HepG2 (cell line): ENCODE measurements at regions not wholly inside any gene's neighbourhood (a gene's known extent, or its start where the extent isn't known, plus 50 kb on each side); places are given as distances from the start of the nearest gene placed in this dataset.
"Not testable (repeated sequence)": the region's sequence is repeated elsewhere in the genome, so short reads cannot be mapped to it uniquely, and the experiment has no call there.

Experiments
- ATAC-seq: fragments of 200-7000 bp; cut with Tn5 transposase; 3 replicates; pipeline ENCODE4 v1.9.1; 2020; ENCODE audit warnings: mild to moderate bottlenecking, moderate library complexity
- BruUV-seq: library from RNA; stranded (reverse); fragments of 400-500 nt; replicated peaks from 2 replicates; lab custom pipeline; 2021; lab: Mats Ljungman, UMichigan
- CTCF ChIA-PET: fragments of 300-600 bp; formaldehyde crosslinking; extraction: SDS; loops from one replicate; lab custom pipeline; 2021; ENCODE audit warnings: low total read pairs, inconsistent platforms, low intra/inter-chr PET ratio; lab: Yijun Ruan, JAX
- POLR2A ChIA-PET: fragments of 350-600 bp; sonication (Branson Sonifier 250); formaldehyde crosslinking; loops from one replicate; lab custom pipeline; 2020; ENCODE audit warnings: antibody characterized with exemption, inconsistent platforms; lab: Yijun Ruan, JAX
- DNase-seq: peaks from one replicate; pipeline ENCODE4 v3.0.0-alpha.2; 2015; ENCODE audit warnings: low spot score
- FAIRE-seq: peaks from 3 replicates; lab custom pipeline; 2011; peaks lifted over from hg19 to GRCh38; lab: Jason Lieb, UNC
- H2AFZ ChIP-seq: one replicate; pipeline ENCODE4 v1.6.1; 2011; ENCODE audit warnings: low read length, inconsistent platforms
- H3K27ac ChIP-seq: fragments of 300-600 bp; 3 replicates; pipeline ENCODE4 v1.8.0; 2011; ENCODE audit warnings: mixed run types, mild to moderate bottlenecking, mixed read lengths, low read length, inconsistent platforms; ENCODE audit not compliant: insufficient read depth; ENCODE audit errors: extremely low read length
- H3K27me3 ChIP-seq, 2 experiments: fragments of 200-600 bp in 1 of 2; 2 replicates in 1 of 2; 3 replicates in 1 of 2; pipeline versions ENCODE4 v1.6.0 to v1.8.0; 2011; ENCODE audit warnings: low read length in 2 of 2, mild to moderate bottlenecking in 2 of 2, moderate library complexity in 2 of 2, inconsistent platforms in 1 of 2; ENCODE audit not compliant: insufficient read depth in 2 of 2, control insufficient read depth in 1 of 2
- H3K36me3 ChIP-seq, 2 experiments: fragments of 200-600 bp in 1 of 2; replicated peaks in 1 of 2; 2 replicates in 1 of 2; 3 replicates in 1 of 2; pipeline versions ENCODE4 v1.5.1 to v1.8.0; 2011; ENCODE audit warnings: low read length in 2 of 2, inconsistent platforms in 1 of 2; ENCODE audit not compliant: insufficient read depth in 2 of 2, control insufficient read depth in 1 of 2
- H3K4me1 ChIP-seq: 2 replicates; pipeline ENCODE4 v1.5.1; 2012; ENCODE audit warnings: low read length, inconsistent platforms; ENCODE audit not compliant: insufficient read depth
- H3K4me2 ChIP-seq: 2 replicates; pipeline ENCODE4 v1.6.0; 2011; ENCODE audit warnings: low read depth, low read length, inconsistent platforms
- H3K4me3 ChIP-seq, 3 experiments: fragments of 200-600 bp in 1 of 3; sonication (generic), shearing (Covaris generic) in 1 of 3; replicated peaks in 1 of 3; 2 replicates each; pipeline ENCODE4 v1.5.1; 2011 to 2016; ENCODE audit warnings: low read length in 3 of 3, inconsistent platforms in 2 of 3, low read depth in 2 of 3, mild to moderate bottlenecking in 2 of 3, control low read depth in 1 of 3, mixed read lengths in 1 of 3; ENCODE audit not compliant: insufficient read depth in 1 of 3
- H3K79me2 ChIP-seq: one replicate; pipeline ENCODE4 v1.6.1; 2011; ENCODE audit warnings: low read length, inconsistent platforms; ENCODE audit not compliant: insufficient read depth
- H3K9ac ChIP-seq: 2 replicates; pipeline ENCODE4 v1.6.0; 2011; ENCODE audit warnings: mild to moderate bottlenecking, low read depth, low read length, inconsistent platforms; ENCODE audit not compliant: insufficient read depth
- H3K9me3 ChIP-seq: 2 replicates; pipeline ENCODE4 v1.5.1; 2012; ENCODE audit warnings: mild to moderate bottlenecking, low read length
- H4K20me1 ChIP-seq: 2 replicates; pipeline ENCODE4 v1.6.0; 2011; ENCODE audit warnings: inconsistent platforms, mild to moderate bottlenecking, low read length, moderate library complexity; ENCODE audit not compliant: insufficient read depth
- STAG1 ChIP-seq: sonication (generic); formaldehyde crosslinking; IDR thresholded peaks from 2 replicates; pipeline ENCODE4 v1.4.0; 2020; ENCODE audit warnings: missing genetic modification reagents
- WGBS: methylation state at CpG from one replicate; pipeline ENCODE4 v1.1.6; 2017; ENCODE audit warnings: low lambda C conversion rate; 5-methylcytosine and 5-hydroxymethylcytosine counted together
- in situ Hi-C: cut with HindIII; loops from 2 replicates; pipeline ENCODE4 v1.10.0; 2017; ENCODE audit warnings: low pct_unique_long_range_greater_than_20kb; ENCODE audit not compliant: extremely low pct_ligation_motif_present
- intact Hi-C: fragments of 100-400 bp; cut with micrococcal nuclease; formaldehyde crosslinking; loops from one replicate; pipeline ENCODE4 v1.10.0; 2022; ENCODE audit not compliant: unreplicated experiment

DNA sequence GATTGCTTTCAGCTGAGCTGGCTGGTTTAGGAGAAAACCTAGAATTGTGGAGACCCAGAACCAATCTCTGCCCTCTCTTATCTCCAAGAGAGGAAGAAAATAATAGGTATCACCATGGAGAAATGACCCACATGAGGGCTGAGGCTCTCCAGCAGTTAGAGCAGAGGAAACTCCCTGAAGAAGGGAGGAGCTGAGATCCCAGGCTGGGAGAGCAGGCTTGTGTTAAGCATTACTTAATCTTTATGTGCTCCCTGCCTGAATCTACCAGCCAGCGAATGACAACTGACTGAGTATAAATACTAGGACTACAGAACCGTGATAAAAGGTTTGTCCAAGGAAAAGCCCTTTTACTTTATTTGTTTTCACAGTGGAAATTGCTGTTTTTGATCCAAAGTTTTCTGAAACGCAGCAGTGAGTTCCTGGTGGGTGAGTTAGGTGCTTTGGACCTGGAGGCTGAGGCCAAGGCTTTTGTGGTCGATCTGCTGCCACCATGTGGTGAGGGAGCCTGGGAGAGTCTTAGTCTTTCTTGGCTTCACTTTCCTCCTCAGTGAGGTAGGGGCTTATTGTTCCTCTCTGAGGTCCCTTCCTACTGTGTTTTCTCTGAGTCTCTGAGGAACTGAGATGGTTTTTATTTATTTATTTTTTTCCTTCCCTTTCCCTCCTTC, 219.5 kb upstream of the NOTCH2NLA start:
- ATAC-seq, H2AFZ ChIP-seq, intact Hi-C loops, H3K4me2 ChIP-seq, H3K4me3 ChIP-seq, CTCF ChIA-PET, H3K36me3 ChIP-seq, H3K27ac ChIP-seq, DNase-seq: not testable (repeated sequence)
- 0% methylated on average over 1 of the region's 4 CpGs for WGBS
- TF ChIP-seq STAG1, result peak; percentile 53
- TF ChIP-seq, all 625 proteins: peak for 1; not testable (repeated sequence) for 624
- H4K20me1 ChIP-seq, H3K9me3 ChIP-seq, H3K27me3 ChIP-seq, H3K9ac ChIP-seq, POLR2A ChIA-PET, FAIRE-seq, H3K79me2 ChIP-seq, BruUV-seq, in situ Hi-C loops, H3K4me1 ChIP-seq: not testable (repeated sequence)

DNA sequence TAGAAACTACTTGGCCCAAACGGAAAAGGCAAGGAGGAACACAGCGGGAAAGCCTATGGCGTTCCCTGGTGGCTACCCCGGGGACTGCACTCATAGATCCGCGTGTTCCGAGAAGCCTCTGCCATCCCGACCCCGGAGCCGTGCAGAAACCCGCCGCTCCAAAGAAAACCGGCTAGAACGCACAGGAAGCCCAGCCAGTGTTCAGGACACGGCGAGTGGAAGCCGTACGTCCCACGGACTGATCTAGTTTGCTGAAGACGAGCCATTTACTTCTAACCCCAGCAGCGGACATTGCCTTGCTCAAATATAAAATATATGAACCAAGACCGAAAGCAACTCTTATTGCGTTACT, 215.0 kb upstream of the NOTCH2NLA start:
- H3K4me1 ChIP-seq, H3K9ac ChIP-seq, H3K9me3 ChIP-seq, in situ Hi-C loops, H3K79me2 ChIP-seq, FAIRE-seq, ATAC-seq, CTCF ChIA-PET, DNase-seq, intact Hi-C loops, H3K27ac ChIP-seq, H4K20me1 ChIP-seq, H3K36me3 ChIP-seq, H3K4me3 ChIP-seq, POLR2A ChIA-PET, H3K27me3 ChIP-seq, H2AFZ ChIP-seq, BruUV-seq, H3K4me2 ChIP-seq: not testable (repeated sequence)
- WGBS, result 54% methylated on average over 14 of the region's 23 CpGs

DNA sequence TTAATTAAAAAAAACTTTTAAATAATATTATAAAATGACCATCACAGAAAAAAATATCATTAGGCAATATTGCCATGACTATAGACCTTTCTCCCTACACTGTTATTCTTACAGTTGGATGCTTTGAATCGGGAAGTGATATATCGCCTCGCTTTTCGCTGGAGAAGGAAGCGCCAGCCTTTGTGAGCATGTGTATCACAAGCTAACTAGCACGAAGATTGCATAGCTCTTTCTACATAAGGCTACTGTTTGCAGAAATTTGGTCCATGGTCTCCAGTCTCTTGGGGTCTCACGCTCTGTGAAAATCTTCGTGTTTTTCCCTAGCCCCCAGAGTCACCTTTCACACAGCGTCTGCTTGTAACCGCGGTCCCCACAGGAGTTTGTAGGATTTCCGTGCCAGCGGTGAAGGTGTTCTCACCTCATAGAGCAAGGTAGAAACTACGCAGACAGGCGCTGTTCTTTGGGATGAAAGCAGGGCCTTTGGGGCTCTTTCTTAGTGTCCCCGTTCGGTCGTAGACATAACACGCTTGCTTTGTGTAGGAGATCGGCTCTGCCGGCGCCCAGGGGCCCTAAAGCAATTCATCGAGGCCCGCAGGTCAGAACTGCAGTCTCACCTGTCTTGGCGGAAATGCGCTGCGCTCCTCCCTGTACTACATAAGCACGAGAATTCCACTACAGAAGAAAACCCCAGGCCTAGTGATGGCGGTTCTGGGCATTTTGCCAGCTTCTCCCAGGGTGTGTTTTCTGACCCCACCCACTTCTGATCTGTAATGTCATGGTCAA, 214.5 kb upstream of the NOTCH2NLA start:
- H3K9ac ChIP-seq, ATAC-seq, H3K79me2 ChIP-seq, H3K27me3 ChIP-seq, BruUV-seq, H3K9me3 ChIP-seq, H3K4me3 ChIP-seq, H3K4me1 ChIP-seq, H2AFZ ChIP-seq, FAIRE-seq, POLR2A ChIA-PET, H4K20me1 ChIP-seq, intact Hi-C loops, H3K4me2 ChIP-seq, H3K27ac ChIP-seq, CTCF ChIA-PET, H3K36me3 ChIP-seq, DNase-seq, in situ Hi-C loops: not testable (repeated sequence)
- WGBS, result 80% methylated on average over 13 of the region's 29 CpGs

DNA sequence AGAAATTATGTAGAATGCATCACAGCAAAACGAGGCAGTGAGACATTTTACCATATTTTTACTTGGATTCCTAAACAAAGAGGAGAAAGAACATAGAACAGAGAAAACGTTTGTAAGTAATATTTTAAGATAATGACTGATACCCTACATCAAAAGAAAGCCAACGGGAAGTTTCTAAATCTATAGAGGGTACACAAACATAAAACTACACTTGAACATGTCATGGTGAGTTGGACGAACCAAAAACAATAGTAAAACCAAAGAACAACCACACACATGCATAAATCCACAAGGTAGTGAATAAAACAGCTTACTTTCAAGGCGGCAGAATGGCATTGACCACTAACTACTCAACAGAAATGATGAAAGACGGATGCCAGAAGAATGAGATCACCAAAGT, 209.7 kb upstream of the NOTCH2NLA start:
- H3K4me2 ChIP-seq, H3K9ac ChIP-seq, H3K36me3 ChIP-seq, H3K27me3 ChIP-seq, H4K20me1 ChIP-seq, H3K4me3 ChIP-seq, H3K27ac ChIP-seq, H3K79me2 ChIP-seq, FAIRE-seq, ATAC-seq, intact Hi-C loops, in situ Hi-C loops, H3K9me3 ChIP-seq, BruUV-seq, POLR2A ChIA-PET, CTCF ChIA-PET, DNase-seq, H3K4me1 ChIP-seq, H2AFZ ChIP-seq: not testable (repeated sequence)
- whole genome bisulfite sequencing, result 0% methylated on average over 1 of the region's 6 CpGs
